ENCODE measurements at regions not wholly inside any gene's neighbourhood (a gene's known extent, or its start where the extent isn't known, plus 50 kb on each side); places are given as distances from the start of the nearest gene placed in this dataset.
"Not testable (repeated sequence)": the region's sequence is repeated elsewhere in the genome, so short reads cannot be mapped to it uniquely, and the experiment has no call there.

DNA sequence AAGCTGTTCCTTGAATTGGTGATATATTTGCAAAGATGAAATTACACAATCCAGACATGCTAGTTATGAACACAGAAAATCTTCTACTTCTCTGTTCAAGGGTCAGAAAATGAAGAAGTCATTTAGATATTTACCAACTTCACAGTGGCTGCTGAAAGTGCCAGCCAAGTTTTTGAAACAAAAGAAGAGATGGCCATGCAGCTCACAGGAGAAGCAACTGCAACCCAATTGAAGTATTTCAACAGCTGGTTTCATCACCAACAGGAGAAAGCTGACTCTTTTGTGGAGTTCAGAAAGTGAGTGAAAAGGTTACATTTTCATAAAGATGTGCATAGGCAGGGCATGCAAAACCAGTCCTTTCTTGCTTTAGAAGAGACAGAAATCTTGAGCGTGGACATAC is 70.1 kb upstream of the LSM6 start (continued):
- no peak for TF ChIP-seq ZNF391 (tag by site-specific recombination; IDR thresholded peaks at IDR 0.05; ENCODE audit: borderline replicate concordance, low read depth)
- no peak for TF ChIP-seq ZNF544 (tag by site-specific recombination; IDR thresholded peaks at IDR 0.05)

- ChIA-PET POLR2A (no interaction called here), CTCF (no interaction called here)
- H3K4me3 ChIP-seq (ENCODE audit: low read depth, low read length) = no peak overlapping the region
- no peaks in the 10 kb centered on the region for H3K36me3 ChIP-seq (ENCODE audit: control insufficient read depth in 2 of 2, insufficient read depth in 1 of 2, low read length in 2 of 2)
- no peak overlapping the region for H3K27ac ChIP-seq (ENCODE audit: extremely low read depth, low read depth, low read length)
- H3K4me1 ChIP-seq (ENCODE audit: control insufficient read depth, insufficient read depth, low read length) = no peaks in the 10 kb centered on the region
- TF ChIP-seq ZNF2 (tag by site-specific recombination; IDR thresholded peaks at IDR 0.05) (no peak), ZNF132 (tag by site-specific recombination; IDR thresholded peaks at IDR 0.05; ENCODE audit: borderline replicate concordance) (no peak), ZFP41 (tag by site-specific recombination; IDR thresholded peaks at IDR 0.05; ENCODE audit: borderline replicate concordance) (no peak), ZNF169 (tag by site-specific recombination; IDR thresholded peaks at IDR 0.05) (no peak), ZFP69B (tag by site-specific recombination; IDR thresholded peaks at IDR 0.05) (no peak), ZNF248 (tag by site-specific recombination; IDR thresholded peaks at IDR 0.05) (no peak), ZNF202 (tag by site-specific recombination; IDR thresholded peaks at IDR 0.05; ENCODE audit: borderline replicate concordance) (no peak)
- no peaks in the 10 kb centered on the region for H3K9me3 ChIP-seq (ENCODE audit: control insufficient read depth, insufficient read depth, low read depth, low read length)
Measured at GRCh38 chr4:146104541-146104940, 71.0 kb upstream of the LSM6 start.

- H3K27ac ChIP-seq (ENCODE audit: extremely low read depth, low read depth, low read length); CTCF ChIA-PET; H3K4me1 ChIP-seq (ENCODE audit: control insufficient read depth, insufficient read depth, low read length); POLR2A ChIA-PET; H3K4me3 ChIP-seq (ENCODE audit: low read depth, low read length); H3K36me3 ChIP-seq (ENCODE audit: control insufficient read depth in 2 of 2, insufficient read depth in 1 of 2, low read length in 2 of 2); H3K9me3 ChIP-seq (ENCODE audit: control insufficient read depth, insufficient read depth, low read depth, low read length): not testable (repeated sequence)
- peak; percentile 95 for TF ChIP-seq ZNF596 (tag by site-specific recombination; IDR thresholded peaks at IDR 0.05)
Measured at GRCh38 chr4:146104052-146104451, 71.5 kb upstream of the LSM6 start.

- H3K36me3 ChIP-seq (ENCODE audit: control insufficient read depth in 2 of 2, insufficient read depth in 1 of 2, low read length in 2 of 2) = no peaks in the 10 kb centered on the region
- TF ChIP-seq ZBTB7A (tag by site-specific recombination; IDR thresholded peaks at IDR 0.05; ENCODE audit: low read depth) = no peak
- TF ChIP-seq ZNF16 (tag by site-specific recombination; IDR thresholded peaks at IDR 0.05; ENCODE audit: low read depth) = no peak
- no peak for TF ChIP-seq ZNF521 (tag by site-specific recombination; IDR thresholded peaks at IDR 0.05)
- H3K9me3 ChIP-seq (ENCODE audit: control insufficient read depth, insufficient read depth, low read depth, low read length) = no peaks in the 10 kb centered on the region
- ChIA-PET CTCF (no interaction called here), POLR2A (no interaction called here)
- no peaks in the 10 kb centered on the region for H3K4me1 ChIP-seq (ENCODE audit: control insufficient read depth, insufficient read depth, low read length)
- H3K27ac ChIP-seq (ENCODE audit: extremely low read depth, low read depth, low read length) = no peak overlapping the region
- H3K4me3 ChIP-seq (ENCODE audit: low read depth, low read length) = no peak overlapping the region
Measured at GRCh38 chr4:146099585-146099984, 75.9 kb upstream of the LSM6 start.

DNA sequence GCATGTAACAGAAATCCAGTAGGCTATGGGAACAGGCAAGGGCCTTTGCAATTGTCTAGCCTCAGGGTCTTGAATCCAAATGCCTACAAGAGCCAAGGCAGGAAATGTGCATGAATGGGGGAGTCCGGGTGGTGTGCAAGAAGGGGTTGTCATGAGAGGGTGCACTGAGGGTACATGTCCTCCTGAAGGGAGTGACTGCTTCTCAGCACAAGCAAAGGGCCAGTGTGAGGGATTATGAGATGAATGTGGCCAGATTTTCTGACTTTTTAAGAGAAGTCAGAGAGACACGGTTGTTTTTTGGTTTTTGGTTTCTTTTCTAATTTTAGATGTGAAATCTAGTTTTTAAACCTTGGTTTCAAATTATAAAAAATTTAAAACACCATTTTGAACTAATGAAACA is 76.5 kb upstream of the LSM6 start:
- H3K36me3 ChIP-seq (ENCODE audit: control insufficient read depth in 2 of 2, insufficient read depth in 1 of 2, low read length in 2 of 2) = no peaks in the 10 kb centered on the region
- H3K4me1 ChIP-seq (ENCODE audit: control insufficient read depth, insufficient read depth, low read length) = no peaks in the 10 kb centered on the region
- no peaks in the 10 kb centered on the region for H3K9me3 ChIP-seq (ENCODE audit: control insufficient read depth, insufficient read depth, low read depth, low read length)
- H3K4me3 ChIP-seq (ENCODE audit: low read depth, low read length) = no peak overlapping the region
- ChIA-PET POLR2A (no interaction called here), CTCF (interaction anchor here (0.7 kb wide), 1 partner anchor 139 kb away, joined by 4 read pairs; no protein-coding TSS in a partner anchor)
- no peak overlapping the region for H3K27ac ChIP-seq (ENCODE audit: extremely low read depth, low read depth, low read length)
- TF ChIP-seq ZNF529 (tag by site-specific recombination; IDR thresholded peaks at IDR 0.05; ENCODE audit: insufficient replicate concordance) (no peak), ZNF223 (tag by site-specific recombination; IDR thresholded peaks at IDR 0.05) (no peak), ZNF629 (tag by site-specific recombination; IDR thresholded peaks at IDR 0.05) (no peak), ZNF362 (tag by site-specific recombination; IDR thresholded peaks at IDR 0.05) (no peak), ZNF501 (tag by site-specific recombination; IDR thresholded peaks at IDR 0.05) (no peak), ZNF510 (tag by site-specific recombination; IDR thresholded peaks at IDR 0.05; ENCODE audit: insufficient replicate concordance) (no peak), ZNF19 (tag by site-specific recombination; IDR thresholded peaks at IDR 0.05; ENCODE audit: low read depth) (no peak), ZBTB8A (tag by site-specific recombination; IDR thresholded peaks at IDR 0.05) (no peak), ZNF138 (tag by site-specific recombination; IDR thresholded peaks at IDR 0.05; ENCODE audit: borderline replicate concordance) (no peak), ZNF132 (tag by site-specific recombination; IDR thresholded peaks at IDR 0.05; ENCODE audit: borderline replicate concordance) (no peak), MEIS1 (CRISPR knock-in tag; IDR thresholded peaks at IDR 0.05; ENCODE audit: borderline replicate concordance) (no peak), ZNF146 (tag by site-specific recombination; IDR thresholded peaks at IDR 0.05) (no peak), ZNF626 (tag by site-specific recombination; IDR thresholded peaks at IDR 0.05) (no peak), ZNF621 (tag by site-specific recombination; IDR thresholded peaks at IDR 0.05) (no peak), ZNF221 (tag by site-specific recombination; IDR thresholded peaks at IDR 0.05; ENCODE audit: borderline replicate concordance) (no peak)
- TF ChIP-seq, protein P1, sequence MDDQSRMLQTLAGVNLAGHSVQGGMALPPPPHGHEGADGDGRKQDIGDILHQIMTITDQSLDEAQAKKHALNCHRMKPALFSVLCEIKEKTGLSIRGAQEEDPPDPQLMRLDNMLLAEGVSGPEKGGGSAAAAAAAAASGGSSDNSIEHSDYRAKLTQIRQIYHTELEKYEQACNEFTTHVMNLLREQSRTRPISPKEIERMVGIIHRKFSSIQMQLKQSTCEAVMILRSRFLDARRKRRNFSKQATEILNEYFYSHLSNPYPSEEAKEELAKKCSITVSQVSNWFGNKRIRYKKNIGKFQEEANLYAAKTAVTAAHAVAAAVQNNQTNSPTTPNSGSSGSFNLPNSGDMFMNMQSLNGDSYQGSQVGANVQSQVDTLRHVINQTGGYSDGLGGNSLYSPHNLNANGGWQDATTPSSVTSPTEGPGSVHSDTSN (CRISPR knock-in tag; IDR thresholded peaks at IDR 0.05) = no peak

All from HEK293 (cell line).